Activated CD8-positive, alpha-beta memory T cell treated with anti-CD3 and anti-CD28 coated beads for 4 hours (primary cell): ENCODE measurements at regions not wholly inside any gene's neighbourhood (a gene's known extent, or its start where the extent isn't known, plus 50 kb on each side); places are given as distances from the start of the nearest gene placed in this dataset.
"Not testable (repeated sequence)": the region's sequence is repeated elsewhere in the genome, so short reads cannot be mapped to it uniquely, and the experiment has no call there.

Experiments
- DNase-seq, 2 donors: peaks; one replicate each; pipeline ENCODE4 v3.0.0-alpha.2; 2020; ENCODE audit warnings: low read depth in 2 of 2

- no peak for DNase-seq
Measured at GRCh38 chr4:14361084-14361483, 641.2 kb upstream of the CPEB2 start.

GRCh38 chr4:14362385-14362784 is 639.9 kb upstream of the CPEB2 start:
- no peak for DNase-seq

- no peak for DNase-seq
Measured at GRCh38 chr4:14364953-14365536, 637.2 kb upstream of the CPEB2 start.

- no peak for DNase-seq
Measured at GRCh38 chr4:14368391-14368790, 633.9 kb upstream of the CPEB2 start.

GRCh38 chr4:14371131-14371530 is 631.1 kb upstream of the CPEB2 start:
- DNase-seq: no peak

- no peak for DNase-seq
Measured at GRCh38 chr4:14375816-14376215, 626.5 kb upstream of the CPEB2 start.

- no peak for DNase-seq
Measured at GRCh38 chr4:14379183-14379582, 623.1 kb upstream of the CPEB2 start.

- no peak for DNase-seq
Measured at GRCh38 chr4:14383652-14384051, 618.6 kb upstream of the CPEB2 start.

- DNase-seq: no peak
Measured at GRCh38 chr4:14384824-14385223, 617.5 kb upstream of the CPEB2 start.

GRCh38 chr4:14386196-14386595 is 616.1 kb upstream of the CPEB2 start:
- no peak for DNase-seq

GRCh38 chr4:14387647-14388046 is 614.6 kb upstream of the CPEB2 start:
- DNase-seq: no peak

- no peak for DNase-seq
Measured at GRCh38 chr4:14392378-14392777, 609.9 kb upstream of the CPEB2 start.

- DNase-seq: no peak
Measured at GRCh38 chr4:14396183-14396582, 606.1 kb upstream of the CPEB2 start.

- DNase-seq: no peak
Measured at GRCh38 chr4:14399848-14400247, 602.4 kb upstream of the CPEB2 start.

GRCh38 chr4:14400307-14400706 is 602.0 kb upstream of the CPEB2 start:
- no peak for DNase-seq

GRCh38 chr4:14403132-14403531 is 599.1 kb upstream of the CPEB2 start:
- DNase-seq: no peak

- no peak for DNase-seq
Measured at GRCh38 chr4:14404730-14405129, 597.6 kb upstream of the CPEB2 start.

- DNase-seq: no peak
Measured at GRCh38 chr4:14410516-14410915, 591.8 kb upstream of the CPEB2 start.

- no peak for DNase-seq
Measured at GRCh38 chr4:14415146-14415545, 587.1 kb upstream of the CPEB2 start.

GRCh38 chr4:14419516-14419915 is 582.8 kb upstream of the CPEB2 start:
- no peak for DNase-seq

- not testable (repeated sequence) for DNase-seq
Measured at GRCh38 chr4:14426297-14426696, 576.0 kb upstream of the CPEB2 start.

- no peak for DNase-seq
Measured at GRCh38 chr4:14428125-14428524, 574.2 kb upstream of the CPEB2 start.

- no peak for DNase-seq
Measured at GRCh38 chr4:14431155-14432134, 570.8 kb upstream of the CPEB2 start.
